ENCODE measurements at regions not wholly inside any gene's neighbourhood (a gene's known extent, or its start where the extent isn't known, plus 50 kb on each side); places are given as distances from the start of the nearest gene placed in this dataset.

- H3K27me3 ChIP-seq (ENCODE audit: insufficient read depth, poor library complexity, severe bottlenecking) = no peaks in the 10 kb centered on the region
- no peak for ATAC-seq (ENCODE audit: low read depth)
- no peak for TF ChIP-seq CTCF (IDR thresholded peaks at IDR 0.05; ENCODE audit: poor library complexity, severe bottlenecking)
Measured at GRCh38 chr2:239537633-239538356, 137.0 kb upstream of the HDAC4 start.

GRCh38 chr2:239536186-239536585, 135.4 kb upstream of the HDAC4 start:
- Histone ChIP-seq H3K27me3 (ENCODE audit: insufficient read depth, poor library complexity, severe bottlenecking) (no peaks in the 10 kb centered on the region), H3K9me3 (ENCODE audit: severe bottlenecking) (no peaks in the 10 kb centered on the region), H3K27ac (ENCODE audit: poor library complexity, severe bottlenecking) (no peak overlapping the region), H3K4me3 (ENCODE audit: severe bottlenecking) (no peak overlapping the region), H3K4me1 (ENCODE audit: insufficient read depth, poor library complexity, severe bottlenecking) (no peaks in the 10 kb centered on the region), H3K36me3 (ENCODE audit: low read depth) (no peaks in the 10 kb centered on the region)
- no peak for ATAC-seq (ENCODE audit: low read depth)
- TF ChIP-seq CTCF (IDR thresholded peaks at IDR 0.05; ENCODE audit: poor library complexity, severe bottlenecking) = no peak
- peak; percentile 36 for DNase-seq (ENCODE audit: low spot score)

More at GRCh38 chr2:239537633-239538356, 137.0 kb upstream of the HDAC4 start:
- H3K4me1 ChIP-seq (ENCODE audit: insufficient read depth, poor library complexity, severe bottlenecking) = no peaks in the 10 kb centered on the region
- H3K9me3 ChIP-seq (ENCODE audit: severe bottlenecking) = no peaks in the 10 kb centered on the region
- no peak overlapping the region for H3K27ac ChIP-seq (ENCODE audit: poor library complexity, severe bottlenecking)
- H3K36me3 ChIP-seq (ENCODE audit: low read depth) = no peaks in the 10 kb centered on the region
- peak; percentile 34 for DNase-seq (ENCODE audit: low spot score)
- H3K4me3 ChIP-seq (ENCODE audit: severe bottlenecking) = no peak overlapping the region

- Histone ChIP-seq H3K27ac (ENCODE audit: poor library complexity, severe bottlenecking) (no peak overlapping the region), H3K4me3 (ENCODE audit: severe bottlenecking) (no peak overlapping the region), H3K4me1 (ENCODE audit: insufficient read depth, poor library complexity, severe bottlenecking) (no peaks in the 10 kb centered on the region), H3K36me3 (ENCODE audit: low read depth) (no peaks in the 10 kb centered on the region), H3K27me3 (ENCODE audit: insufficient read depth, poor library complexity, severe bottlenecking) (no peaks in the 10 kb centered on the region), H3K9me3 (ENCODE audit: severe bottlenecking) (no peaks in the 10 kb centered on the region)
- ATAC-seq (ENCODE audit: low read depth) = no peak
- DNase-seq (ENCODE audit: low spot score) = peak; percentile 32
- TF ChIP-seq CTCF (IDR thresholded peaks at IDR 0.05; ENCODE audit: poor library complexity, severe bottlenecking) = no peak
Measured at GRCh38 chr2:239535413-239536144, 134.8 kb upstream of the HDAC4 start.

GRCh38 chr2:239534581-239535412, 134.0 kb upstream of the HDAC4 start:
- Histone ChIP-seq H3K9me3 (ENCODE audit: severe bottlenecking) (no peaks in the 10 kb centered on the region), H3K27ac (ENCODE audit: poor library complexity, severe bottlenecking) (no peak overlapping the region), H3K4me1 (ENCODE audit: insufficient read depth, poor library complexity, severe bottlenecking) (no peaks in the 10 kb centered on the region), H3K27me3 (ENCODE audit: insufficient read depth, poor library complexity, severe bottlenecking) (no peaks in the 10 kb centered on the region), H3K4me3 (ENCODE audit: severe bottlenecking) (no peak overlapping the region), H3K36me3 (ENCODE audit: low read depth) (no peaks in the 10 kb centered on the region)
- no peak for TF ChIP-seq CTCF (IDR thresholded peaks at IDR 0.05; ENCODE audit: poor library complexity, severe bottlenecking)
- DNase-seq (ENCODE audit: low spot score) (peak; percentile 48), ATAC-seq (ENCODE audit: low read depth) (no peak)
